WTC11 (cell line): ENCODE measurements at regions not wholly inside any gene's neighbourhood (a gene's known extent, or its start where the extent isn't known, plus 50 kb on each side); places are given as distances from the start of the nearest gene placed in this dataset.

Experiments
- ATAC-seq: fragments of 200-7000 bp; cut with Tn5 transposase; 2 replicates; pipeline ENCODE4 v1.10.0; 2021; ENCODE audit warnings: mild to moderate bottlenecking, moderate library complexity
- CTCF ChIA-PET: fragments of 300-600 bp; sonication (Branson Sonifier 250); formaldehyde crosslinking; loops from one replicate; lab custom pipeline; 2021; ENCODE audit warnings: antibody characterized with exemption; lab: Charles Lee
- POLR2A ChIA-PET: fragments of 350-600 bp; sonication (Branson Sonifier 250); formaldehyde crosslinking; loops from one replicate; lab custom pipeline; 2021; ENCODE audit warnings: antibody characterized with exemption; lab: Charles Lee
- DNase-seq: peaks from one replicate; pipeline ENCODE4 v3.0.0; 2021; ENCODE audit warnings: low spot score
- H3K27ac Mint-ChIP-seq: 2 replicates; pipeline ENCODE4 v1.8.0; 2021; ENCODE audit warnings: mixed read lengths
- H3K27me3 Mint-ChIP-seq: 2 replicates; pipeline ENCODE4 v1.8.0; 2021; ENCODE audit warnings: low read depth, mild to moderate bottlenecking, moderate library complexity, mixed read lengths
- H3K36me3 Mint-ChIP-seq: 2 replicates; pipeline ENCODE4 v1.8.0; 2021; ENCODE audit warnings: mixed read lengths
- H3K4me1 Mint-ChIP-seq: 2 replicates; pipeline ENCODE4 v1.8.0; 2022; ENCODE audit warnings: mixed read lengths
- H3K4me3 Mint-ChIP-seq: 2 replicates; pipeline ENCODE4 v1.8.0; 2021; ENCODE audit warnings: mild to moderate bottlenecking, moderate library complexity, mixed read lengths
- H3K9me3 Mint-ChIP-seq: 2 replicates; pipeline ENCODE4 v1.8.0; 2021; ENCODE audit warnings: mixed read lengths
- E2F5 ChIP-seq: sonication (generic); formaldehyde crosslinking; IDR thresholded peaks from 2 replicates; pipeline ENCODE4 v1.8.1; 2022; ENCODE audit warnings: mild to moderate bottlenecking, moderate library complexity, missing genetic modification reagents
- ELF4 ChIP-seq: sonication (generic); formaldehyde crosslinking; IDR thresholded peaks from 2 replicates; pipeline ENCODE4 v1.8.1; 2022; ENCODE audit warnings: low read depth, mild to moderate bottlenecking, moderate library complexity, missing genetic modification reagents
- ESRRA ChIP-seq: sonication (generic); formaldehyde crosslinking; IDR thresholded peaks from 2 replicates; pipeline ENCODE4 v1.8.1; 2022; ENCODE audit warnings: mild to moderate bottlenecking, missing genetic modification reagents, borderline replicate concordance
- GABPB1 ChIP-seq: sonication (generic); formaldehyde crosslinking; IDR thresholded peaks from 2 replicates; pipeline ENCODE4 v1.8.1; 2023; ENCODE audit warnings: mild to moderate bottlenecking, missing genetic modification reagents
- HMGA2 ChIP-seq: fragments of 250-450 bp; sonication (Bioruptor Pico); IDR thresholded peaks from 2 replicates; pipeline ENCODE4 v1.4.0; 2021; ENCODE audit warnings: mild to moderate bottlenecking, moderate library complexity
- JUN ChIP-seq: sonication (generic); formaldehyde crosslinking; IDR thresholded peaks from 2 replicates; pipeline ENCODE4 v1.8.0; 2023; ENCODE audit warnings: mild to moderate bottlenecking, missing genetic modification reagents
- NFATC4 ChIP-seq: fragments of 250-450 bp; sonication (Bioruptor Pico); IDR thresholded peaks from 2 replicates; pipeline ENCODE4 v1.9.0; 2021; ENCODE audit warnings: mild to moderate bottlenecking
- NFYB ChIP-seq: sonication (generic); formaldehyde crosslinking; conservative IDR thresholded peaks from 2 replicates; pipeline ENCODE4 v1.8.0; 2022; ENCODE audit warnings: low read depth, missing genetic modification reagents
- OVOL2 ChIP-seq: fragments of 250-450 bp; sonication (Bioruptor Pico); IDR thresholded peaks from 2 replicates; pipeline ENCODE4 v1.9.0; 2021; ENCODE audit warnings: mild to moderate bottlenecking, borderline replicate concordance
- SMAD3 ChIP-seq: sonication (generic); formaldehyde crosslinking; IDR thresholded peaks from 2 replicates; pipeline ENCODE4 v1.8.0; 2022; ENCODE audit warnings: missing genetic modification reagents, mild to moderate bottlenecking, borderline replicate concordance
- SP1 ChIP-seq: sonication (generic); formaldehyde crosslinking; conservative IDR thresholded peaks from 2 replicates; pipeline ENCODE4 v1.8.1; 2022; ENCODE audit warnings: missing genetic modification reagents
- TEAD1 ChIP-seq: sonication (generic); formaldehyde crosslinking; IDR thresholded peaks from 2 replicates; pipeline ENCODE4 v1.8.0; 2022; ENCODE audit warnings: mild to moderate bottlenecking, missing genetic modification reagents
- TP53 ChIP-seq: sonication (generic); formaldehyde crosslinking; IDR thresholded peaks from 2 replicates; pipeline ENCODE4 v1.8.1; 2023; ENCODE audit warnings: mild to moderate bottlenecking, missing genetic modification reagents
- USF1 ChIP-seq: sonication (generic); formaldehyde crosslinking; IDR thresholded peaks from 2 replicates; pipeline ENCODE4 v1.8.0; 2022; ENCODE audit warnings: mild to moderate bottlenecking, missing genetic modification reagents
- USF2 ChIP-seq: sonication (generic); formaldehyde crosslinking; IDR thresholded peaks from 2 replicates; pipeline ENCODE4 v1.8.1; 2023; ENCODE audit warnings: mild to moderate bottlenecking, missing genetic modification reagents, moderate library complexity
- ZNF121 ChIP-seq: sonication (generic); formaldehyde crosslinking; IDR thresholded peaks from 2 replicates; pipeline ENCODE4 v1.8.0; 2023; ENCODE audit warnings: missing genetic modification reagents
- ZNF416 ChIP-seq: fragments of 250-450 bp; sonication (Bioruptor Pico); IDR thresholded peaks from 2 replicates; pipeline ENCODE4 v1.9.0; 2021; ENCODE audit warnings: mild to moderate bottlenecking, inconsistent platforms
- ZSCAN18 ChIP-seq: fragments of 250-450 bp; sonication (Bioruptor Pico); IDR thresholded peaks from 2 replicates; pipeline ENCODE4 v2.1.2; 2022; ENCODE audit warnings: mild to moderate bottlenecking, moderate library complexity
- TF ChIP-seq, protein P1 (sequence below): sonication (generic); formaldehyde crosslinking; IDR thresholded peaks from 2 replicates; pipeline ENCODE4 v1.8.1; 2023; ENCODE audit warnings: mild to moderate bottlenecking, missing genetic modification reagents

DNA sequence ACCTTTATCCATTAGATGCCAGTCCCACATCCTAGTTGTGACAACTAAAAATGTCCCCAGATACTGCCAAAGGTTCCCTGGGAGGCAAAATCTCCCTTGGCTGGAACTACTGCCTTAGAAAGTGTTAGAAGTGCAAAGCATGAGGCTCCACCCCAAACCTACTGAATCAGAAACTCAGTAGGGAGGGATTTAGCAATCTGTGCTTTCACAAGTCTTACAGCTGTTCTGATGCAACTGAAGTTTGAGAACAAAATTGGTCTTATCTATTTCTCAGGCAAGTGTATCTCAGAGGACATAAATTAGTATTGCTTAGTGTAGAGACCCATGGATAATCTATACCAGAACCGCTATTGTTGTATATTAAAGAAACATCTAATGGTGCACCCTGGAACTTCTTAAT lies 70.2 kb downstream of the CLDN1 start:
- no peak for TF ChIP-seq OVOL2
- TF ChIP-seq GABPB1 (CRISPR knock-in tag), result peak; percentile 64; the same call in 1 of the 2 replicates
- Mint-ChIP-seq H3K9me3 (peaks cover 13% of the 10 kb centered on the region), H3K27ac (no peak overlapping the region), H3K4me3 (no peak overlapping the region), H3K36me3 (peaks cover 3% of the 10 kb centered on the region; the same call in 1 of the 2 replicates), H3K27me3 (no peaks in the 10 kb centered on the region), H3K4me1 (peaks cover 8% of the 10 kb centered on the region)
- POLR2A ChIA-PET, result no interaction called here
- CTCF ChIA-PET, result no interaction called here
- no peak for ATAC-seq
- DNase-seq, result no peak

GRCh38 chr3:190249414-190249813 lies 72.8 kb downstream of the CLDN1 start:
- Mint-ChIP-seq H3K4me1 (peaks cover 8% of the 10 kb centered on the region), H3K27ac (no peak overlapping the region), H3K9me3 (peaks cover 39% of the 10 kb centered on the region), H3K27me3 (no peaks in the 10 kb centered on the region; the same call in 1 of the 2 replicates), H3K36me3 (peaks cover 29% of the 10 kb centered on the region), H3K4me3 (no peak overlapping the region)
- ChIA-PET CTCF (no interaction called here), POLR2A (no interaction called here)
- ATAC-seq, result no peak
- DNase-seq, result no peak
- TF ChIP-seq ESRRA (CRISPR knock-in tag), result no peak
- no peak for TF ChIP-seq NFYB (CRISPR knock-in tag)
- TF ChIP-seq SP1 (CRISPR knock-in tag), result no peak
- no peak for TF ChIP-seq USF1 (CRISPR knock-in tag)
- TF ChIP-seq USF2 (CRISPR knock-in tag), result no peak
- no peak for TF ChIP-seq SMAD3
- TF ChIP-seq, protein P1, sequence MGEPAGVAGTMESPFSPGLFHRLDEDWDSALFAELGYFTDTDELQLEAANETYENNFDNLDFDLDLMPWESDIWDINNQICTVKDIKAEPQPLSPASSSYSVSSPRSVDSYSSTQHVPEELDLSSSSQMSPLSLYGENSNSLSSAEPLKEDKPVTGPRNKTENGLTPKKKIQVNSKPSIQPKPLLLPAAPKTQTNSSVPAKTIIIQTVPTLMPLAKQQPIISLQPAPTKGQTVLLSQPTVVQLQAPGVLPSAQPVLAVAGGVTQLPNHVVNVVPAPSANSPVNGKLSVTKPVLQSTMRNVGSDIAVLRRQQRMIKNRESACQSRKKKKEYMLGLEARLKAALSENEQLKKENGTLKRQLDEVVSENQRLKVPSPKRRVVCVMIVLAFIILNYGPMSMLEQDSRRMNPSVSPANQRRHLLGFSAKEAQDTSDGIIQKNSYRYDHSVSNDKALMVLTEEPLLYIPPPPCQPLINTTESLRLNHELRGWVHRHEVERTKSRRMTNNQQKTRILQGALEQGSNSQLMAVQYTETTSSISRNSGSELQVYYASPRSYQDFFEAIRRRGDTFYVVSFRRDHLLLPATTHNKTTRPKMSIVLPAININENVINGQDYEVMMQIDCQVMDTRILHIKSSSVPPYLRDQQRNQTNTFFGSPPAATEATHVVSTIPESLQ (CRISPR knock-in tag), result no peak
- no peak for TF ChIP-seq ZNF416 (CRISPR knock-in tag)
- TF ChIP-seq TEAD1 (CRISPR knock-in tag), result no peak
- no peak for TF ChIP-seq ZNF121 (CRISPR knock-in tag)
- no peak for TF ChIP-seq NFATC4
- no peak for TF ChIP-seq ZSCAN18 (CRISPR knock-in tag)
- TF ChIP-seq E2F5 (CRISPR knock-in tag), result no peak

DNA sequence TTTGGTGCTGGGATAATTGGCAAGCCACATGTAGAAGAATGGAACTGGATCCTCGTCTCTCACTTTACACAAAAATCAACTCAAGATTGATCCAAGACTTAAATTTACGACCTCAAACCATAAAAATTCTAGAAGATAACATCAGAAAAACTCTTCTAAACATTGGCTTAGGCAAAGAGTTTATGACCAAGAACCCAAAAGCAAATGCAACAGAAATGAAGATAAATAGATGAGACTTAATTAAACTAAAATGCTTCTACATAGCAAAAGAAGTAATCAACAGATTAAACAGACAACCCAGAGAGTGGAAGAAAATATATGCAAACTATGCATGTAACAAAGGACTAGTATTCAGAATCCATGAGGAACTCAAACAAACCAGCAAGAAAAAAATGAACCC lies 80.1 kb downstream of the CLDN1 start:
- Mint-ChIP-seq H3K27ac (no peak overlapping the region), H3K36me3 (peaks cover 51% of the 10 kb centered on the region), H3K4me3 (no peak overlapping the region), H3K27me3 (no peaks in the 10 kb centered on the region; the same call in 1 of the 2 replicates), H3K4me1 (peaks cover 10% of the 10 kb centered on the region), H3K9me3 (peaks cover 82% of the 10 kb centered on the region)
- no peak for TF ChIP-seq ELF4
- TF ChIP-seq JUN, result no peak
- no peak for TF ChIP-seq GABPB1 (CRISPR knock-in tag)
- TF ChIP-seq HMGA2 (CRISPR knock-in tag), result no peak
- TF ChIP-seq TP53 (CRISPR knock-in tag), result no peak
- DNase-seq (no peak), ATAC-seq (no peak)
- ChIA-PET POLR2A (no interaction called here), CTCF (no interaction called here)
